ENCODE measurements at regions not wholly inside any gene's neighbourhood (a gene's known extent, or its start where the extent isn't known, plus 50 kb on each side); places are given as distances from the start of the nearest gene placed in this dataset.

DNA sequence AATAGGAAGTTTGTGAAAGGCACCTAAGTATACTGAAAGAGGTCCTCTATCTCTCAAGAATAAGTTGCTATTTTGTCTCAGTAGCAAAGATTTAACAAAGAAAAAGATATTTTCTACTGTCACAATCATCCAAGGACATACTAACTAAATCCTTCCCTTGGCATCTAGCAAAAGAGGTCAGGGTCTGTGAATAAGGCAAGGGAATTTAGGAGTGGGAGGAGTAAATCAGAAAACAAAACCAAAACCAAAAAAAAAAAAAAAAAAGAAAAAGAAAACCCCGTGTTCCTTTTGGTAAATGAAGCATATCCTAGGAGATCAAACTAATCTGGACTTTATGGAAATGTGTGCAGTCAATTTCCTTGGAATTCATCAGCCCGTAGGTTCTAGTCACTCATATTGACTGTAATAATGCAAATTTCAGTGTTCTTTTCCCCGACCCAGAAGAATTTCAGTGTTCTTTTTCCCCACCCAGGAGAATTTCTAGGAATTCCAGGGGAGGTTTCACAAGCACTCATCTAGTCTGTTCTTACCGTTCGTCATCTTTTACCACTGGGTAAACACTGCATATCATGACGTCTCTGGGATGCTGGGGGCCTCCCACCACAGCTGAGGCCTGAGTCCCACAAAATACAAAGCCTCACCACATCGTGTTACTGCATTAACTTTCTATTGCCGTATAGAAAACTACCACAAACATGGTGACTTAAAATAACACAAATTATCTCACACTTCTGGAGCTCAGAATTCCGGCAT, 113.8 kb upstream of the CCDC54 start:
- no peak for DNase-seq
- H3K27me3 ChIP-seq = no peaks in the 10 kb centered on the region
- H3K4me1 ChIP-seq = no peaks in the 10 kb centered on the region
- H3K9me3 ChIP-seq = no peaks in the 10 kb centered on the region
- H3K27ac ChIP-seq = peak overlapping the region in 1 of 2 donors; percentile 42
- peaks cover 0 to 3% of the 10 kb centered on the region in 2 donors for H3K36me3 ChIP-seq
- intact Hi-C loops (cut with DNase I; ENCODE audit: low total_unique reads) = no loop called here
- TF ChIP-seq CTCF (IDR thresholded peaks at IDR 0.05) (no peak), POLR2A (IDR thresholded peaks at IDR 0.05) (no peak)
- peak overlapping the region in 1 of 2 donors; percentile 15 for H3K4me3 ChIP-seq

DNA sequence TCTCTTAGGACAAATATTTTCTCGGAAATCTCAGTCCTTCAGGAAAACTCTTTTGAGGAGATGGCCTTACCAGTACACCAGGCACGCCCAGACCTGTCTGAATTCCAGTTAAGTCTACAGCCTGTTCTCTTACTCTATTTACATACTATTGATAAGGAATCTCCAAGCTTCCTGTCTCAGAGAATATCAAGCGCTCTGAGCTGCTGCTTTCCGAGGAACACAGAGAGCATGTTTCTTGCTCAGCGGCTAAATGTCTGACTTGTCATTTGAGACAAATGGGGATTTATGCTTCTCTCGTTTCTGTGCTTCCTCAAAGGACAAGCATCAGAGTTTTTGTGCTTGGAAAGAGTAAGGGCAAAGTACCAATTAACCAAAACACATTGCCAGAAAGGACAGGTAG, 112.4 kb upstream of the CCDC54 start:
- intact Hi-C loops (cut with DNase I; ENCODE audit: low total_unique reads) = no loop called here
- Histone ChIP-seq H3K27ac (no peak overlapping the region), H3K4me3 (no peak overlapping the region), H3K4me1 (no peaks in the 10 kb centered on the region), H3K27me3 (no peaks in the 10 kb centered on the region), H3K36me3 (peaks cover 0 to 3% of the 10 kb centered on the region in 2 donors), H3K9me3 (no peaks in the 10 kb centered on the region)
- TF ChIP-seq CTCF (IDR thresholded peaks at IDR 0.05) = no peak
- no peak for TF ChIP-seq POLR2A (IDR thresholded peaks at IDR 0.05)
- no peak for DNase-seq

DNA sequence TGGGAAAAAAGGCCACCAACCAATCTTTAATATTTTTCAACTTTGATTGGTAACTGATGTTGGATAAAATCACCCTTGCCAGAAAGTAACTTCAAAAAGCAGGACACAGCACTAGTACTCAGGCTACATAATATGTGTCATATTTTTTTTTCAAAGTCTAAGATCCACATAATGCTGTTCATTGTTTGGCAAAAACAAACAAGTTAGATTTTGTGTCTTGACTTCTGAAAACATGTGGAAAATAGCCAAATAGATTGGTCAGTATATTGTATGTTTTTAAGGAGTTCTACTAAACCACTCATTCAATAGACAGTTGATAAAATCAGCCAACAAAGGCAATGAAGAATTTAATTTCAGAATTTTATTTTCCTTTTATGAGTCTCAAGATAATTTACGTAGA, 111.7 kb upstream of the CCDC54 start:
- Histone ChIP-seq H3K4me1 (no peaks in the 10 kb centered on the region), H3K27ac (no peak overlapping the region), H3K36me3 (peaks cover 0 to 3% of the 10 kb centered on the region in 2 donors), H3K9me3 (no peaks in the 10 kb centered on the region), H3K4me3 (no peak overlapping the region), H3K27me3 (no peaks in the 10 kb centered on the region)
- TF ChIP-seq POLR2A (IDR thresholded peaks at IDR 0.05) = no peak
- no peak for TF ChIP-seq CTCF (IDR thresholded peaks at IDR 0.05)
- no peak for DNase-seq
- intact Hi-C loops (cut with DNase I; ENCODE audit: low total_unique reads) = no loop called here

DNA sequence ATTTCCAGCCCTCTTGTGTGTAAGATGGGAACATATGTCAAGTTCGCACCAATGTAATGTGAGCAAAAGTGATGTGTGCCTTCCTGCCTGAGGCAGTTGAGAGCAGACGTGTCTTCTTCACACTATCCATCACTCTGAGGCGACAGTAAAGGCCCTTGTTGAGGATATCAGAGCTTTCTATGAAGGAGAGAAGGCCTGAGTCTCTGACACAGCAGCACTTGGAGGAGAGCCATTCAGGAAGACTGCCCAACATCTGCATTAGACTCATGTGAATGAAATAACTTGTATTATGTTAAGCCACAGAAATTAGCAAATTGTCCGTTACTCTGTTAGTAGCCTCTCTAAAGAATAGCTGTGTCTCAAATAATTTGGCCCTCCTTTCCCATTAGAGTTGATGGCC, 108.8 kb upstream of the CCDC54 start:
- no peak for DNase-seq
- Histone ChIP-seq H3K36me3 (peaks cover 0 to 3% of the 10 kb centered on the region in 2 donors), H3K27me3 (no peaks in the 10 kb centered on the region), H3K27ac (no peak overlapping the region), H3K9me3 (no peaks in the 10 kb centered on the region), H3K4me1 (no peaks in the 10 kb centered on the region), H3K4me3 (no peak overlapping the region)
- TF ChIP-seq CTCF (IDR thresholded peaks at IDR 0.05) = no peak
- intact Hi-C loops (cut with DNase I; ENCODE audit: low total_unique reads) = no loop called here

DNA sequence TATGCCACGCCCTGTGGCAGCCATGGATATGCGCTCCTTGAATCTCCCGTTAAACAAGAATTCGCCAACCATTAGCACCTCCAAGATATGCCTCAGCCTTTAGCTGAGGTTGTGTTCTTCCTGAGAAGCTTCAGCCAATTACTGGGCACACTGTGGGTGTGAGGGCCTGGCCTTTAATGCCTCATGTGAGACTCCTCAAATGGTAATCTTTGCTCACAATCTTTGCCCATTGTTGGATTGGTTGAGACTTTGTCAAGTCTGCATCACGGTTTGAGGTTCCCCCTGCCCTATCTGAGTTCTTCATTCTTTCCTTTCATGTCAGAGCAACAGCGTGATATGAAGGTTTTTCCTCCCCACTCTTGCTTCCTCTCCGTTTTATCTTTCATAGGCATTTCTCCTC, 108.1 kb upstream of the CCDC54 start:
- peaks cover 0 to 3% of the 10 kb centered on the region in 2 donors for H3K36me3 ChIP-seq
- no peak overlapping the region for H3K4me3 ChIP-seq
- TF ChIP-seq POLR2A (IDR thresholded peaks at IDR 0.05) (no peak), CTCF (IDR thresholded peaks at IDR 0.05) (no peak)
- H3K4me1 ChIP-seq = no peaks in the 10 kb centered on the region
- no peaks in the 10 kb centered on the region for H3K9me3 ChIP-seq
- no peak for DNase-seq
- intact Hi-C loops (cut with DNase I; ENCODE audit: low total_unique reads) = no loop called here
- H3K27ac ChIP-seq = no peak overlapping the region
- no peaks in the 10 kb centered on the region for H3K27me3 ChIP-seq

Data from uterus (tissue), 3 donors.